SH-SY5Y (cell line): ENCODE measurements at regions not wholly inside any gene's neighbourhood (a gene's known extent, or its start where the extent isn't known, plus 50 kb on each side); places are given as distances from the start of the nearest gene placed in this dataset.

ENCODE experiments used
- GATA2 ChIP-seq: IDR thresholded peaks from 2 replicates; pipeline ENCODE4 v1.6.1; 2011; ENCODE audit warnings: mild to moderate bottlenecking, low read depth, low read length
- GATA3 ChIP-seq: IDR thresholded peaks from 2 replicates; pipeline ENCODE4 v1.6.1; 2011; ENCODE audit warnings: low read depth, mild to moderate bottlenecking, low read length, moderate library complexity

DNA sequence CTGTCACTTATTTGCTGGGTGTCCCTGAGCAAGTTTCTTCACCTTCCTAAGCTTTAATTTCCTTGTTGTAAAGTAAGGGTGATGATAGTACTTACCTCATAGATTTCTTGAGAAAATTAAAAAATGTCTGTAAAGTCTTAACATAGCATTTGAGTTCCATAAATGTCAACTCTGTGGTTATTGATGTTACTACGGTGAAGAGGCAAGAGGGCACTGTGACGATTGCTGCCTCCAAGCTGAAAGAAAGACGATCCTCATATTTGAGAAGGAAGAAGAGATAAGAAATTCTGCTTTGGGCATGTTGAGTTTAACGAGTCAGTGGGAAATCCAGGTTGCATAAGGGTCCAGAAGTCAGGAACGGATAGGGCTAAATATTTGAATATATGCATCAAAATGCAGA is 240.8 kb upstream of the ZPLD1 start:
- TF ChIP-seq GATA3 (no peak), GATA2 (no peak)
